ENCODE measurements at regions not wholly inside any gene's neighbourhood (a gene's known extent, or its start where the extent isn't known, plus 50 kb on each side); places are given as distances from the start of the nearest gene placed in this dataset.
A peak's percentile ranks its signal among the peaks of the same experiment; 100 is the strongest.

- TF ChIP-seq TAF1 (IDR thresholded peaks at IDR 0.05; ENCODE audit: low read depth, low read length), result no peak
- no peak for TF ChIP-seq POLR2A (IDR thresholded peaks at IDR 0.05; ENCODE audit: low read depth, low read length)
- no peak for TF ChIP-seq POLR2AphosphoS5 (IDR thresholded peaks at IDR 0.05; ENCODE audit: low read depth, low read length)
- TF ChIP-seq SPI1 (IDR thresholded peaks at IDR 0.05; ENCODE audit: low read depth, low read length), result no peak
- TF ChIP-seq POU2F2 (IDR thresholded peaks at IDR 0.05; ENCODE audit: low read depth, low read length), result no peak
- TF ChIP-seq PAX5 (IDR thresholded peaks at IDR 0.05; ENCODE audit: insufficient read depth, low read length, severe bottlenecking), result no peak
- DNase-seq (ENCODE audit: insufficient read length, low spot score) (no peak), FAIRE-seq (no peak)
Measured at GRCh38 chr10:3943695-3944257, 158.8 kb upstream of the KLF6 start.

GRCh38 chr10:3942937-3943489, 158.0 kb upstream of the KLF6 start:
- DNase-seq (ENCODE audit: insufficient read length, low spot score) (no peak), FAIRE-seq (no peak)
- no peak for TF ChIP-seq SPI1 (IDR thresholded peaks at IDR 0.05; ENCODE audit: low read depth, low read length)
- TF ChIP-seq PAX5 (IDR thresholded peaks at IDR 0.05; ENCODE audit: insufficient read depth, low read length, severe bottlenecking), result no peak
- no peak for TF ChIP-seq POU2F2 (IDR thresholded peaks at IDR 0.05; ENCODE audit: low read depth, low read length)
- TF ChIP-seq POLR2AphosphoS5 (IDR thresholded peaks at IDR 0.05; ENCODE audit: low read depth, low read length), result no peak
- TF ChIP-seq POLR2A (IDR thresholded peaks at IDR 0.05; ENCODE audit: low read depth, low read length), result no peak
- TF ChIP-seq TAF1 (IDR thresholded peaks at IDR 0.05; ENCODE audit: low read depth, low read length), result no peak

- no peak for FAIRE-seq
- TF ChIP-seq POLR2A (IDR thresholded peaks at IDR 0.05; ENCODE audit: low read depth, low read length) (no peak), SPI1 (IDR thresholded peaks at IDR 0.05; ENCODE audit: low read depth, low read length) (no peak), POLR2AphosphoS5 (IDR thresholded peaks at IDR 0.05; ENCODE audit: low read depth, low read length) (no peak)
- DNase-seq (ENCODE audit: insufficient read length, low spot score), result no peak
Measured at GRCh38 chr10:3941676-3942075, 156.7 kb upstream of the KLF6 start.

DNA sequence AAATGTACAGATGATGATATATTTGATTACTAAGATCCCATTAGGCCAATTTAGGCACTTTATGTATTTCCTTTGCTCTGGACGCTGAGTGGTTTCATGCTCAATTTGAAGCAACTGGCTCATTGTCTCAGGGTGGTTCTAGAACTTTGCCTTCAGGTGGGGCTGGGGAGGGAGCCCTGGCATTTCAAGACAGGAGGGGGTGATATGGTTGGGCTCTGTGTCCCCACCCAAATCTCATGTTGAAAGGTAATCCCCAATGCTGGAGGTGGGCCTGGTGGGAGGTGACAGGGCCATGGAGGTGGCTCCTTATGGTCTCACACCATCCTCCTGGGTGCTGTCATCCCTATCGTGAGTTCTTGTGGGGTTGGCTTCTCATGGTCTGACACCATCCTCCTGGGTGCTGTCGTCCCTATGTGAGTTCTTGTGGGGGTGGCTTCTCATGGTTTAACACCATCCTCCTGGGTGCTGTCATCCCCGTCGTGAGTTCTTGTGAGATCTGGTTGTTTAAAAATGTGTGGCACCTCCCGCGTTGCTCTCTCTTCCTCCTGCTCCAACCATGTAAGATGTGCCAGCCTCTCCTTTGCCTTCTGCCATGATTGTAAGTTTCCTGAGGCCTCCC, 151.5 kb upstream of the KLF6 start:
- no peak for TF ChIP-seq POLR2A (IDR thresholded peaks at IDR 0.05; ENCODE audit: low read depth, low read length)
- TF ChIP-seq POLR2AphosphoS5 (IDR thresholded peaks at IDR 0.05; ENCODE audit: low read depth, low read length), result no peak
- TF ChIP-seq TAF1 (IDR thresholded peaks at IDR 0.05; ENCODE audit: low read depth, low read length), result no peak
- TF ChIP-seq POU2F2 (IDR thresholded peaks at IDR 0.05; ENCODE audit: low read depth, low read length), result no peak
- no peak for TF ChIP-seq PAX5 (IDR thresholded peaks at IDR 0.05; ENCODE audit: insufficient read depth, low read length, severe bottlenecking)
- TF ChIP-seq SPI1 (IDR thresholded peaks at IDR 0.05; ENCODE audit: low read depth, low read length), result no peak
- no peak for FAIRE-seq
- DNase-seq (ENCODE audit: insufficient read length, low spot score), result no peak

GRCh38 chr10:3935933-3936359, 150.9 kb upstream of the KLF6 start:
- no peak for FAIRE-seq
- DNase-seq (ENCODE audit: insufficient read length, low spot score), result no peak
- no peak for TF ChIP-seq POU2F2 (IDR thresholded peaks at IDR 0.05; ENCODE audit: low read depth, low read length)
- no peak for TF ChIP-seq POLR2AphosphoS5 (IDR thresholded peaks at IDR 0.05; ENCODE audit: low read depth, low read length)
- TF ChIP-seq PAX5 (IDR thresholded peaks at IDR 0.05; ENCODE audit: insufficient read depth, low read length, severe bottlenecking), result no peak
- no peak for TF ChIP-seq TAF1 (IDR thresholded peaks at IDR 0.05; ENCODE audit: low read depth, low read length)
- TF ChIP-seq SPI1 (IDR thresholded peaks at IDR 0.05; ENCODE audit: low read depth, low read length), result no peak
- TF ChIP-seq POLR2A (IDR thresholded peaks at IDR 0.05; ENCODE audit: low read depth, low read length), result no peak

DNA sequence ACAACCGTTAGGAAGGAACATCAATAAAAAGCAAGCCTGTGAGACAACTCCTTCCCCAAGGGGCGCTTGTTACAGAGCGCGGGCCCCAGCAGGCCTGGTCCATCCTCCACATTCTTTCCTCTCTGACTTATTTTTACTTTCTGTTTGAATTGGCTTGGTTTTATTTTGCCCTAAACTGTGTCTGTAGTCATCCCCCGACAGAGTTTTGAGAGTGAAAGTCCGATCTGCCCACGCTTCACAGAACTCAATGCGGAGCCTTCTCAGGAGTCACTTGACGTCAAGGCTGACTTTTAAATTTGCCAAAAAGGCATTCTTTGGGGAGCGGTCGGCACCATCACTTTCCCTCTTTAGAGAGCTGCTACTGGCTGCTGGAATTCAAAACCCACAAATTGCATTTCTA, 150.1 kb upstream of the KLF6 start:
- DNase-seq (ENCODE audit: insufficient read length, low spot score), result peak; percentile 81
- TF ChIP-seq SPI1 (IDR thresholded peaks at IDR 0.05; ENCODE audit: low read depth, low read length) (no peak), TAF1 (IDR thresholded peaks at IDR 0.05; ENCODE audit: low read depth, low read length) (0 out of 2 replicates have a peak, but pooled peaks have one; percentile 11), PAX5 (IDR thresholded peaks at IDR 0.05; ENCODE audit: insufficient read depth, low read length, severe bottlenecking) (no peak), POLR2A (IDR thresholded peaks at IDR 0.05; ENCODE audit: low read depth, low read length) (no peak), POU2F2 (IDR thresholded peaks at IDR 0.05; ENCODE audit: low read depth, low read length) (peak; percentile 67)
- peak; percentile 93 for FAIRE-seq

- TF ChIP-seq POLR2AphosphoS5 (IDR thresholded peaks at IDR 0.05; ENCODE audit: low read depth, low read length) (no peak), PAX5 (IDR thresholded peaks at IDR 0.05; ENCODE audit: insufficient read depth, low read length, severe bottlenecking) (no peak), POU2F2 (IDR thresholded peaks at IDR 0.05; ENCODE audit: low read depth, low read length) (no peak), SPI1 (IDR thresholded peaks at IDR 0.05; ENCODE audit: low read depth, low read length) (no peak), TAF1 (IDR thresholded peaks at IDR 0.05; ENCODE audit: low read depth, low read length) (no peak), POLR2A (IDR thresholded peaks at IDR 0.05; ENCODE audit: low read depth, low read length) (no peak)
- FAIRE-seq (no peak), DNase-seq (ENCODE audit: insufficient read length, low spot score) (no peak)
Measured at GRCh38 chr10:3933733-3934132, 148.7 kb upstream of the KLF6 start.

DNA sequence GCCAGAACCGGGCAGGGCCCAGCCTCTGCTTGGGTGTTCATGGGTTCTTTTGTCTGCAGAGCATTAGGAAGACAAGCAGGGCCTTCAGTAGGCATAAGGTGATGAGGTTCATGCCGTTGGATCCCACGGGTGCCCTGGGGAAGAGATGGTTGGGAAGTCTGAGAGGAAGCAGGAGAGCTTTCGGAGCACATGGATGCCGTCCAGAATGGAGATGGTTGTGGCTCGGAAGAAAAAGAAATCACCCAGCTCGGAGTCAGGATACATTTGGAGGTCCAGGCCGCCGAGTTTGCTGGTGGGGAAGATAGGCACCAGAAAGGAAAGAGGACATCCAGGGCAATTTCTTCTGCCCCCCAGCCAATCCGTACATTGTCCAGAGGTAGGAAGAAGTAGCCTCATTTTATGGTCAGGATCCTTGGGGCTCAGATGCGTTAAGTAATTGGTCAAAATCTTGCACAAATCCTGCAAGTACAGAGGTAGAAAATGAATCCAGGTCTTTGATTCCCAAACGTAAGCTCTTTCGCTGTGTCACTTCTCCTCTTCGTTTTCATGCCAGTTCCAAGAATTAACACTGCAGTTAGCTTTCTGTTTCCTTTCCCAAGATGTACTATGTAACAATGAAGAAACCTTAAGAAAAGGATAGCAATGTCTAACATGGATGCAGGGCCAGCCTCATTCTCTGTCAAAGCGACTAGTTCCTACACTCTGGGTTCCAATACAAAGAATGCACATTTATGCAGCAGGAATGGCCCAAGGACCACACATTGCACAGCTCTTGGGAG, 147.8 kb upstream of the KLF6 start:
- FAIRE-seq, result no peak
- no peak for DNase-seq (ENCODE audit: insufficient read length, low spot score)
- no peak for TF ChIP-seq PAX5 (IDR thresholded peaks at IDR 0.05; ENCODE audit: insufficient read depth, low read length, severe bottlenecking)
- no peak for TF ChIP-seq TAF1 (IDR thresholded peaks at IDR 0.05; ENCODE audit: low read depth, low read length)
- no peak for TF ChIP-seq POLR2AphosphoS5 (IDR thresholded peaks at IDR 0.05; ENCODE audit: low read depth, low read length)
- TF ChIP-seq SPI1 (IDR thresholded peaks at IDR 0.05; ENCODE audit: low read depth, low read length), result no peak
- TF ChIP-seq POLR2A (IDR thresholded peaks at IDR 0.05; ENCODE audit: low read depth, low read length), result no peak
- no peak for TF ChIP-seq POU2F2 (IDR thresholded peaks at IDR 0.05; ENCODE audit: low read depth, low read length)

GRCh38 chr10:3931901-3932300, 146.9 kb upstream of the KLF6 start:
- FAIRE-seq (no peak), DNase-seq (ENCODE audit: insufficient read length, low spot score) (no peak)
- TF ChIP-seq POLR2AphosphoS5 (IDR thresholded peaks at IDR 0.05; ENCODE audit: low read depth, low read length), result no peak
- TF ChIP-seq SPI1 (IDR thresholded peaks at IDR 0.05; ENCODE audit: low read depth, low read length), result no peak
- TF ChIP-seq PAX5 (IDR thresholded peaks at IDR 0.05; ENCODE audit: insufficient read depth, low read length, severe bottlenecking), result no peak
- TF ChIP-seq POLR2A (IDR thresholded peaks at IDR 0.05; ENCODE audit: low read depth, low read length), result no peak
- no peak for TF ChIP-seq TAF1 (IDR thresholded peaks at IDR 0.05; ENCODE audit: low read depth, low read length)
